Stimulated activated CD4-positive, alpha-beta T cell treated with anti-CD3 and anti-CD28 coated beads, Interleukin-1b, Interleukin-23, amount 100 ng/mL, for 1 hour (primary cell): ENCODE measurements at regions not wholly inside any gene's neighbourhood (a gene's known extent, or its start where the extent isn't known, plus 50 kb on each side); places are given as distances from the start of the nearest gene placed in this dataset.
"Not testable (repeated sequence)": the region's sequence is repeated elsewhere in the genome, so short reads cannot be mapped to it uniquely, and the experiment has no call there.

Source experiments
- DNase-seq, 2 donors: peaks; one replicate each; pipeline ENCODE4 v3.0.0-alpha.2; 2020; ENCODE audit warnings: low read depth in 2 of 2

GRCh38 chr4:101670370-101670769, 120.2 kb upstream of the BANK1 start:
- DNase-seq = no peak

DNA sequence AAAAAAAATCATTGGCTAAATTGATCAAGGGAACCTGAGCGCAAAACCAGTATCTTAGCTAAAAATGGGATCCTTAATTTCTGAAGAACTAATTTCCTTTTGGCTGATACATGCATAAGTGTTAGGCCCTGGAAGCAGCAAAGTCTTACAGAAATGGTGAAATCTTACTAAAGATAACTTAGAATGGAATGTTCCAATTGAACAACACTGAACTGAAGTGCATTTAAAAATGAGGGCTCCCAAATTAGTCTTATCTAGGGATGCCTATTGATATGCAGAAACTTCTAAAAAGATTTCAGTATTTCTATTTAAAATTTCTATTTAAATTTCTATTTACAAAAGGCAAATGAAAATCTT, 120.7 kb upstream of the BANK1 start:
- DNase-seq = no peak

- DNase-seq = no peak
Measured at GRCh38 chr4:101669138-101669831, 121.2 kb upstream of the BANK1 start.

DNA sequence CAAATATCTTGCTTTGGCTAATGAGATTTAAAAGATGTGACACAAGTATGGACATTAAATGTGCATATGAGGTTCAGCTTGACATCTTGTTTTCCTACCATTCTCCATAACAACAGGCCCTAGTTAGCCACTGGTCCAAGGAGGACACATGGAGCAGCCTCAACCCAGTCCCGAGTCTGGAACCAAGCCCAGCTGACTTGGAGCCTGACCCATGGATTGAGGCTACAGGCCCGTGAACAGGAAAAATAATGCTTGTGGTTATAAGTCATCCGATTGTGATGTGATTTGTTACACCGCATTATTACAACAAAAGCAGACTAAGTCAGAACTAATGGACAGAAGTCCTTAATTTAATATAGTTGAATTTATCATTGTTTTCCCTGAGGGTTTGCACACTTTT, 123.2 kb upstream of the BANK1 start:
- no peak for DNase-seq

DNA sequence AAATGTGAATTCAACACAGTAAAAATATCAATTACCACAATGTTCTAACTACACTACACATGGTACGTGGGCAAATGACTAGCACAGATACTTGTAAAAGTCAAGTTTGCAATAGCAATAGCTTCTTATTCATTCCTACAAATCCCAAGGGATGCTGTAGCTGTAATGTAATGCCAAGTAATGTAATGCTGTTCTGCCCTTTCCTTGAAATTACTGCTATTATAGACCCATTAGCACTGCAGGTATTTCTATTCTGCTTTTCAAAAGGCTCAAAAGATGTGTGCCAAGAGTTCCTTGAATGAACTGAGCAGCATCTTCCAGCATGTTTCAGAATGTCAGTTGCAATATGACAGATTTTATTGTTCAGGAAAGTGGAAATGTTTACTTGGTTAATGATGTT, 129.9 kb upstream of the BANK1 start:
- DNase-seq = no peak

- DNase-seq = no peak
Measured at GRCh38 chr4:101655857-101656256, 134.7 kb upstream of the BANK1 start.

GRCh38 chr4:101655005-101655404, 135.5 kb upstream of the BANK1 start:
- no peak for DNase-seq

- no peak for DNase-seq
Measured at GRCh38 chr4:101651778-101652177, 138.8 kb upstream of the BANK1 start.

DNA sequence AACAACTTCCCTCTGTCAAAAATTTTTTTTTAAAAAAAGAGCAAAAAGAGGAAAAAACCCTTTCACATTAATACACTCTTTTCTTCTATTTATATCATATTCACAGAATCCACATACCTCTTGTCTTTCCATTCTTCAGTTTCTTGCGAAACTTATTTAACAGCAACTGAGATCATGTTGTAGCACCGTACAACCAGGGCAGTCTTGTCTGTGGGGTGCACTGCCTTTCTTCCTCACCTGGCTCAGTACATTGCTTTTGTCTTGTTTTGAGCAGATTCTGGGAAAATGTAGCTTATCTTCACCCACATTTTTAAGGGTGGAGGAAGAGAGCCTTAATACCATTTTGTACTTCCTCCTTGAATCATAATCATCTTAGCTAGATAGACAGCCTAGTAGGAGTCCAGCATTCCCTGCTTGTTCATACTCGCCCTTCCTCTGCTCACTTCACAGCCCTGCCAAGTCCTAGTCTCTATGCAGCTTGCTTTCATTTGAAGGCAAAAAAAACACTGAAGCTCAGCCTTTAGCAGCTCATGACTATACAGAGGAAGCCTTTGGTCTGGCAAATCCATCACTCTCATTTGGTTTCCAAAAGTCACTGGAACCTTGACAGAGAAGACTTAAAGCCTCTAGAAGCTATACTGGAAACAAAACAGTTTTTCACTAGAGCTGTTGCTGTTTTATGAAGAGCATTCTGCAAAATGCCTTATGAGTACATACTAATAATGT, 140.6 kb upstream of the BANK1 start:
- DNase-seq = no peak

- no peak for DNase-seq
Measured at GRCh38 chr4:101647710-101648034, 142.9 kb upstream of the BANK1 start.

GRCh38 chr4:101644516-101644915, 146.0 kb upstream of the BANK1 start:
- DNase-seq = no peak

GRCh38 chr4:101643186-101643837, 147.2 kb upstream of the BANK1 start:
- DNase-seq = no peak

- DNase-seq = not testable (repeated sequence)
Measured at GRCh38 chr4:101632766-101633165, 157.8 kb upstream of the BANK1 start.

GRCh38 chr4:101630319-101630986, 160.1 kb upstream of the BANK1 start:
- DNase-seq = no peak

- DNase-seq = no peak
Measured at GRCh38 chr4:101621120-101621519, 169.4 kb upstream of the BANK1 start.

DNA sequence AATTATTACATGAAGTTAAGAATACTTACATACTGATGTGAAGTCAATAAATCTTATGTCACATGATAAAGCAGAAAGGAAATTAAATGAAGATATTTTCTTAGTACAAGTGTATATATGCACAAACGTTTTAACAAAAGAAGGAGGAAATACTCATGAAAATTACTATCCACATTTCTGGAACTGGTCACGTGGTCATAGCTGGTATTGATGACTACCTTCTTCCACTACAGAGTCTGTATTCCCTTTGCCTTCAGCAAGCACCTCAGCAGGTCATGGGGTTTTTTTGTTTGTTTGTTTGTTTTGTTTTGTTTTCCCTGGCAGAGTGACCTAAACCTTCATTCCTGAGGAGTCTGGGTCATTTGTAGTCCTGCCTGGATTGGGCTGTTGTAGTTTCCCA, 174.9 kb upstream of the BANK1 start:
- no peak for DNase-seq

DNA sequence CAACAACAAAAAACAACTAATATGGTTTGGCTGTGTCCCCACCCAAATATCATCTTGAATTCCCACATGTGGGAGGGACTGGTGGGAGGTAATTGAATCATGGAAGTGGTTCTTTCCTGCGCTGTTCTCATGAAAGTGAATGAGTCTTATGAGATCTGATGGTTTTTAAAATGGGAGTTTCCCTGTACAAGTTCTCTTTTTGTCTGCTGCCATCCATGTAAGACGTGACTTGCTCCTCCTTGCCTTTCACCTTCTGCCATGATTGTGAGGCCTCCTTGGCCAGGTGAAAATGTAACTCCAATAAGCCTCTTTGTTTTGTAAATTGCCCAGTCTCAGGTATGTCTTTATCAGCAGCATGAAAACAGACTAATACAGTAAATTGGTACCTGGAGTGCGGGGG, 183.5 kb upstream of the BANK1 start:
- not testable (repeated sequence) for DNase-seq

- no peak for DNase-seq
Measured at GRCh38 chr4:101604976-101605375, 185.6 kb upstream of the BANK1 start.

- no peak for DNase-seq
Measured at GRCh38 chr4:101600287-101600686, 190.2 kb upstream of the BANK1 start.

GRCh38 chr4:101599620-101600019, 190.9 kb upstream of the BANK1 start:
- no peak for DNase-seq

GRCh38 chr4:101596781-101597552, 193.6 kb upstream of the BANK1 start:
- no peak for DNase-seq

DNA sequence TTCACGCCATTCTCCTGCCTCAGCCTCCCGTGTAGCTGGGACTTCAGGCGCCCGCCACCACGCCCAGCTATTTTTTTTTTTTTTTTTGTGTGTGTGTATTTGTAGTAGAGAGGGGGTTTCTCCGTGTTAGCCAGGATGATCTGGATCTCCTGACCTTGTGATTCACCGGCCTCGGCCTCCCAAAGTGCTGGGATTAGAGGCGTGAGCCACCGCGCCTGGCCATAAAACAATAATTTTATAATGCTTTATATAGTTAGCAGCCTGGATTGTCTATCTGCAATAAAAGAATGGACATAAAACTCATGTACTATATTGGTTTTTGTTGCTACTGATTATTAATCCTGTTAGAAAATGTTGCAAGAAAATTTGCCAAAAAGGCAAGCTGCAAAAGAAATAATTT, 195.9 kb upstream of the BANK1 start:
- DNase-seq = no peak
